ENCODE measurements at regions not wholly inside any gene's neighbourhood (a gene's known extent, or its start where the extent isn't known, plus 50 kb on each side); places are given as distances from the start of the nearest gene placed in this dataset.
"Not testable (repeated sequence)": the region's sequence is repeated elsewhere in the genome, so short reads cannot be mapped to it uniquely, and the experiment has no call there.

DNA sequence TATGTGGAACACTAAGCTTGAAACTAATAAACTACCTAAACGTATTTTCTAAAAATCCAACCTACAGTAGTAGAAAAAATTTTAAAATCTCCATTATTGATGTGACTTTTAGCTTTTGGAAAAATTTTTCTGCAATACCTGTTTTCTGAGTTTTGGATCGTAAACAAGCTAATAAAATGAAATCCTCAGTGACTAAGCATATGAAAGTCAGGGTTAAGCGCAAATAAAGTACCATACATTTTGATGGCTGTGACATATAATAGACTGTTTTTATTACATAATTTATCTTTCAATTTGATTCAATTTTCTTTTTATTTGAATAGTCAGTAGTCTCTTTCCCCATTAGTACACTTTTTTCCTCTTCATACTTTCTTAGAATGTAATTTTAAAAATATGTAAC lies 683.6 kb downstream of the NUP35 start:
- DNase-seq (ENCODE audit: low spot score), result no peak

DNA sequence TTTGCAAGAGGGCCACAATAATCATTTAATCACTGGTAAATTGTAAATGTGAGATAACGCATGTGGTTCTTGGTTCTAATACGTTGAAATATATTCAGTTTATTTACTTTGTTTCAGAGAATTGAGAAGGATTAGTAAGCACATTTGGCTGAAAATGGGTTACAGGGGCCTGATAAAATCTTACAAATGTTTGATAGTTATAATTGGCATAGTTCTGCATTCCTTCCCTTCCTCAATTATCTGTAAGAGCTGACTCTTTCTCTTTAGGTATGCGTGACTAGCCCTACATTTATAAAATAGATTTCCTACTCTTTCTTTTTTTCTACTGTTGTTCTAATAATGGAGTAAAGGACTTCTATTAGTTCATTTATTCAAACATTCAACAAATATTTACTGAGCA lies 685.2 kb downstream of the NUP35 start:
- DNase-seq (ENCODE audit: low spot score), result no peak

DNA sequence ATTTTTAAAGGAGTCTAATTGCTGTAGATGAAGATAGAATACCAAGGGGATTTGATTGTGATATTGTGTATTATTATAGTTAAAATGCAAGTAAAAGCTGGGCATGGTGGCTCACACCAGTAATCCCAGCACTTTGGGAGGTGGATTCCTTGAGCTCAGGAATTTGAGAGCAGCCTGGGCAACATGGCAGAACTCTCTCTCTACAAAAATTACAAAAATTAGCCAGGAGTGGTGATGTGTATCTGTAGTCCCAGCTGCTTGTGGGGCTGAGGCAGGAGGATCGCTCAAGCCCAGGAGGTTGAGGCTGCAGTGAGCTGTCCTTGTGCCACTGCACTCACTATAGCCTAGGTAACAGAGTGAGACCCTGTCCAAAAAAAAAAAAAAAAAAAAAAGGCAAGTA lies 687.0 kb downstream of the NUP35 start:
- DNase-seq (ENCODE audit: low spot score), result no peak

DNA sequence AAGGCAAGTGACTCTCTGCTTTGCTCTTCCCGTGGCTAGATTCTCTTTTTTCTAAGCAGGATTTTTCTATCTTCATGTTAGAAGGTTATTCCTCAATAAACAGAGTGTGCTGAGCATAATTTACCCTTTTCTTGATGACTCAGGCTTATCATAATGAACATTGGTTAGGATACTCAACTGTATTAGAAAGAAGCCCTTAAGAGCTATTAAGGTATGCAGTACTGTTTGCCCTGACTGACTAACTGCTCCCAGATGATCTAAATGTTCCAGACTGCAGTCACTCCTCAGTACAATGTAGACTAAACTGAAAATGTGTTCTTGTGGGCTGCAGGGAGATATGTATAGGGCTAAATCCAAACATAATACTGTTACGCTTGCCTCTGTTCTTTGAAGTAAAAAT lies 687.8 kb downstream of the NUP35 start:
- no peak for DNase-seq (ENCODE audit: low spot score)

DNA sequence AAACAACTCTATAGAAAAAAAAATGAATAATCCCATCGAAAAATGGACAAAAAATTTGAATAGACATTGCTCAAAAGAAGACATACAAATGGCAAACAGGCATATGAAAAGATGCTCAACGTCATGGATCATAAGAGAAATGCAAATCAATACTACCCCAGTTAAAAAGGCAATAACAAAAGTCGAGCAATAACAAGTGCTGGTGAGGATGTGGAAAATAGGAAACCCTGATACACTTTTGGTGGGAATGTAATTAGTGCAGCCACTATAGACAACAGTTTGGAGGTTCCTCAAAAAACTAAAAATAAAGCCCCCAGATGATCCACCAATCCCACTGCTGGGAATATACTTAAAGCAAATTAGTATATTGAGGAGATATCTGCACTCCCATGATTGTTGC lies 701.5 kb downstream of the NUP35 start:
- DNase-seq (ENCODE audit: low spot score), result no peak

DNA sequence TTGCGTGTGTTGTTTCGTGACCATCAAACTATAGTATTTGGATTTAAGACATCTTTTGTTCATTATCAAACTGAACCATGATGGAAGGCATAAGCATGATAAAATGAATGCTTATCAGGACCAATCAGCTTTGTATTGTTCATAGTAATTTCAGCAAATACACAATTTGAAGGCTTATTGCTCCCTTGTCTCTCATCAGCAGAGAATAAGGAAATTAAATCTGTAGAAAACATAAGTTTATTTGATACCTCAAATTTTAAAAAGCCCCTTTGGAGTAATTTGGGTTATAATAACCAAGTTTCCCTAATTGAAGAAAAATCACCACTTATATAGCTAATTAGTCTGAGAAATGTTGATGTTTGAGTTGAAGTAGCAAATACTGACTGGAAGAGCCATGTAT lies 705.7 kb downstream of the NUP35 start:
- DNase-seq (ENCODE audit: low spot score), result no peak

DNA sequence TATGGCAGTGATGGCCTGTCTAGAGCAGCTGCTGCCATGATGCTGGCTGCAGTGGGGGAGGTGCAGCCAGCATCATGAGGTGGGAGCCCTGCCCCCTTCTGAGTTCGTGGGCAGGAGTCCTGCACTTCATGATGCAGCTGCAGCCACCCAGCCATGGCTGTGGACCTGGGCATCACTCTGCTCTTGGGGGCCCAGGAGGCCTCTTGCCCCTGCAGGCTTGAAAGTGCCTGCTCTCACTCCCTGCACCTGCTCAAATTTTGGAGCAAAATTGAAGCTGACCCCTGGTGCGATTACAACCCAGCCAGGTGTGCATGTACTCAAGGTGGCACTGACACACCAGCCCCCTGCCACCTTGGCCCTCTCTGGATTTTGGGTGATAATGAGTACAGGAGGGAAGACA lies 712.9 kb downstream of the NUP35 start:
- DNase-seq (ENCODE audit: low spot score), result no peak

DNA sequence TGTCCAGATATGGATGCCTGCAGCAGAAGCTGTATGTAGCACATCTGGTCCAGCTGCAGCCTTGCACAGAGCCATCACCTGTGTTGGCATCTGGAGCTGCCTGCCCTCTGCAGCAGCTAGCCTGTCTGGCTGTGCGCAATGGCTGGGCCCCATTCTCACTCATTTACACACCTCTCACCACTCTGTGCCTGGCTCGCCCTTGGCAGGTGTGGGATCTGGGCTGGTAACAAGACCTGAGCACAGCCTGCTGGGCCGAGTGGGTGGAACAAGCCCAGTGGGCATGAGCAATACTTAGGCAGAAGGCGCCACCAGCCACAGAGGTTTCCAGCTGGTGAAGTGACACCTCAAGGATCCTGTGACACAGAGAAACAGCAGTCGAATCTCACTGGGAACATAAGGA lies 714.1 kb downstream of the NUP35 start:
- DNase-seq (ENCODE audit: low spot score), result no peak

DNA sequence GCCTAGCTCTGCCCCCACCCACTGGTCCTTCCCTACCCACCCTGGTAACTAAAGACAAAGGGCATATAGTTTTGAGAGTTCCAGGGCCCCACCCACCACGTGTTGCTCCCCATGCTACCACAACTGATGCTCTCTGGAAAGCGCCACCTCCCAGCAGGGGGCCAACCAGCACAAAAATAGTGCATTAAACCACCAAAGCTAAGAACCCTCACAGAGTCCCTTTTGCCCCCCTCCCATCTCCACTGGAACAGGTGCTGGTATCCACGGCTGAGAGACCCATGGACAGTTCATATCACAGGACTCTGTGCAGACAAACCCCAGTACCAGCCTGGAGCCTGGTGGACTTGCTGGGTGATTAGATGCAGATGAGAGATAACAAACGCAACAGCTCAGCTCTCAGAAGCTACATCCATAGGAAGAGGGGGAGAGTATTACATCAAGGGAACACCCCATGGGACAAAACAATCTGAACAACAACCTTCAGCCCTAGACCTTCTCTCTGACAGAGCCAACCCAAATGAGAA lies 715.9 kb downstream of the NUP35 start:
- DNase-seq (ENCODE audit: low spot score), result no peak

DNA sequence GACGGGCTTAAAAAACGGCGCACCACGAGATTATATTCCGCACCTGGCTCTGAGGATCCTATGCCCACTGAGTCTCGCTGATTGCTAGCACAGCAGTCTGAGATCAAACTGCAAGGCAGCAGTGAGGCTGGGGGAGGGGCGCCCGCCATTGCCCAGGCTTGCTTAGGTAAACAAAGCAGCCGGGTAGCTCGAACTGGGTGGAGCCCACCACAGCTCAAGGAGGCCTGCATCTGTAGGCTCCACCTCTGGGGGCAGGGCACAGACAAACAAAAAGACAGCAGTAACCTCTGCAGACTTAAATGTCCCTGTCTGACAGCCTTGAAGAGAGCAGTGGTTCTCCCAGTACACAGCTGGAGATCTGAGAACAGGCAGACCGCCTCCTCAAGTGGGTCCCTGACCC lies 725.6 kb downstream of the NUP35 start:
- not testable (repeated sequence) for DNase-seq (ENCODE audit: low spot score)

DNA sequence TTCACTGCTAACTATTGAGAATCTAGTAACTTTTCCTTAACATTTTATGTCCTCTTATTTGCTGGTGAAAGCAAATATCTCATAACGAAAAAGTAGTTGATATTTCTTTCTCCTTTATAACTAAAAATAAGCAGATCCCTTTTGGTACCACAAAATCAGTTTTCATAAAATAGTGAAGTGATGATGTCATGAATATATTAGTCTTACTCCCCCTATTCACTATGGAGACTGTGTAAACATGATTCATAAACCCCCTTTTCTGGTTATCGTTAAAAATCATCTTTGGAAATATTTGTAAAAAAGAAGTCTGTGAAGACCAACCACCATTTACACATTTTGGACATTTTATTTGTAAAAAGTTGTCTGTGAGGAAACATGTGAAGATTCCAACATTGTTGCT lies 734.9 kb downstream of the NUP35 start:
- DNase-seq (ENCODE audit: low spot score), result no peak

DNA sequence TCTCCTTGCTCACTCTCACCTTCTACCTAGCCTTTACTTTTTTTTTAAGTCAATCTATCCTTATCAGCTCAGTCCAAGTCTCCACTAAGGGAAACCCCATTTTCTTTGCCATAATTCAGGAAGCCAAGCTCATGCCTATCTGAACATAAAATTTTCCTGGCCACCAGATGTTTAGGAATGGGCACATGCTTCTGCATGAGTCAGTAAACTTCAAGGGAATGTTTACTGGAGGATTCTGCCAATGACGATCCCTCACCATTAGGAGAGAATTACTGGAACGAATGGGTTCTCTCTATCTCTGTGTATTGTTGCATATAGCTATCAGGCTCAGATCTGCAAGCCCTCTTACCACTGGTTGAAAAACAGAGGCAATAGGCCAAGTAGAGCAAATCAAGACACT lies 731.7 kb upstream of the ZNF804A start:
- no peak for DNase-seq (ENCODE audit: low spot score)

DNA sequence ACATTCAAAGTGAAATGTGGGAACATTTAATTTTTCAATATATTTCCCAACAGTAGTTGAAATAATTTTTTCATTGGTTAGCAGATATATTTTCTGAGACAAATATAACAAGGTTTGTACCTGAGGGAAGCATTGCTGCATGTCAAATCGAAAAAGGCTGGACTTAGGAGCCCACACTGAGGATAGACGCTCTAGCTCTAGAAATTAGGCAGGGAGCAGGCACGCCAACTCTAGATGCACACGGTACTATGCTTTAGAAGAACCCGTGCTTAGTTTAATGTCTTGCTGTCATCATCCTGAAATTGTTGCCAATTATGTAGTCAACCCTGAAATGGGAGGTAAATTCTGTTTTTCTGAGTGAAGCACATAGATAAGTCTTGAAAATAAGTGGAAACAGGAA lies 731.1 kb upstream of the ZNF804A start:
- DNase-seq (ENCODE audit: low spot score), result no peak

DNA sequence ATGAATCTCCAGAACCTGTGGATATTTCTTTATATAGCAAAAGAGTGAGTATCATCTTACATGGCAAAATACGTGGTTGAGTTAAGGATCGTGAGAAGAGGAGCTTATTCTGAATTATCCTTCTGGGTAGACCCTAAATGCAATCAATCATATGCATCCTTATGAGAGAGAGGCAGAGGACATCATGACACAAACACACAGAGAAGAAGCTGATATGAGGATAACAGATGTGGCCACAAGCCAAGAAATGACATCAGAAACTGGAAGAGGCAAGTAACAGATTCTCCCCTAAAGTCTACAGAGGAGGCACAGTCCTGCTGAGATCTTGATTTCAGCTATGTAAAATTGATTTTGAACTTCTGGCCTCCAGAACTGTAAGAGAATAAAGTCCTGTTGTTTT lies 730.2 kb upstream of the ZNF804A start:
- DNase-seq (ENCODE audit: low spot score), result no peak

DNA sequence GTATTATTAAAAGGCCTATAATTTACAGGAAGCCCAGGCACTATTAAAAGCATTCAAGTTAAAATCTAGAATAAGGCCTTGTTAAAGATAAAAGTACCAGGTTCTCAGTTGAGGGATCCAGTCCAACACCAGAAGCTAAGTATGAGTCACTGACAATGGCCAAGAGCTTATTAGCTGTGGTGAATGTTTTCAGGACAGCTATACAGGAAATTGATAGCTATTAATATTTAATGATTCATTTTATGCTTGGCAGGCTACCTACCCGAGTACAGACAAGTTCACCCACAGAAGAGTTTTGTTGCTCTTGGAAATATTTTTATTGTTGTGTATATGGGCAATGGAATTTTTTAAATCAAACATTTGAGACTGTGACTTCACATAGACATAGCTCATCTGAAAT lies 729.6 kb upstream of the ZNF804A start:
- no peak for DNase-seq (ENCODE audit: low spot score)

DNA sequence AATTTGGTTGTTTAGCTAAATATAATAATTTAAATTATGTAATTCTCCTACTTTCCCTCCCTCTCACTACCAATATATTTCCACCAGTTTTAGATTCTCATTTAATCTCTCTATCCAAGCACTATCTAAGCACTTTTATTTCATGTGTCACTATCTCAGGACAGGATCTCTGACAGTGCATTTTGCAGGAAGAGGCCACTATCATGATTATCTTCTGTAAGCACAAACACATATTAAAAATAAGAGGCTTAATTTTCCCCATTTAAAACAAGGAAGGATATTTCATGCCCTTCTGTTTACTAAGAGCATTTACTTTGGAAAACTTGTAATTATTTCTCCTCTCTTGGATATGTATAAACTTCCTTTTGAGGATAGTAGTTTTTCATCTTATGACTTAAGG lies 726.2 kb upstream of the ZNF804A start:
- no peak for DNase-seq (ENCODE audit: low spot score)

DNA sequence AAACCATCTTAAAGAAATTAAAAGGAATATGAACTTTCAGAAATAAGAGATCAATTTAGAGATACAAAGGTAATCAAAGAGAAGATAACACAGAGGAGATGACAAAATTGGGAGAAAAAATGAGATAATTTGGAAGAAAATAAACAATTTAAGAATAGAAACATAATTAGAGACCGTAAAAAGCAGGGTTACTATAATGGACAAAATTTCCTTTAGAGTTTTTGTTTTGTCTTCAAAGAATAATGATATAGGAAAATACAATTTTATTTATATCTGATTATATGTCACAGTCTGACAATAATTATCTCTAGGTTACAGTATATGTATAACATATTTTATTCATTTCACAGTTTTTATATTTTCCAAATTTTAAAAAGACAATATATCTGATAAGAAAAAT lies 716.4 kb upstream of the ZNF804A start:
- DNase-seq (ENCODE audit: low spot score), result no peak

DNA sequence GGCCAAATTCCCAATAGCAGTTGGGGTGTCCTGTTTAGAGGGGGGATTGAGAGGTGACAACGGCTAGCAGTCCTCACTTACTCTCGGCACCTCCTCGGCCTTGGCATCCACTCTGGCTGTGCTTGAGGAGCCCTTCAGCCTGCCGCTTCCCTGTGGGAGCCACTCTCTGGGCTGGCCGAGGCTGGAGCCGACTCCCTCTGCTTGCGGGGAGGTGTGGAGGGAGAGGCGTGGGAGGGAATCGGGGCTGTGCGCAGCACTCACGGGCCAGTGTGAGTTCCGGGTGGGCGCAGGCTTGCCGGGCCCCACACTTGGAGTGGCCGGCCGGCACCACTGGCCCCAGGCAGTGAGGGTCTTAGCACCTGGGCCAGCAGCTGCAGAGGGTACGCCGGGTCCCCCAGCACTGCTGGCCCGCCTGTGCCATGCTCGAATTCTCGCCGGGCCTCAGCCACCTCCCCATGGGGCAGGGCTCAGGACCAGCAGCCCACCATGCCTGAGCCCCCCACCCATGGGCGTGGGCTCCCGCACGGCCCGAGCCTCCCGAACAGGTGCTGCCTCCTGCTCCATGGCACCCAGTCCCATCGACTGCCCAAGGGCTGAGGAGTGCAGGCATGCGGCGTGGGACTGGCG lies 705.9 kb upstream of the ZNF804A start:
- no peak for DNase-seq (ENCODE audit: low spot score)

DNA sequence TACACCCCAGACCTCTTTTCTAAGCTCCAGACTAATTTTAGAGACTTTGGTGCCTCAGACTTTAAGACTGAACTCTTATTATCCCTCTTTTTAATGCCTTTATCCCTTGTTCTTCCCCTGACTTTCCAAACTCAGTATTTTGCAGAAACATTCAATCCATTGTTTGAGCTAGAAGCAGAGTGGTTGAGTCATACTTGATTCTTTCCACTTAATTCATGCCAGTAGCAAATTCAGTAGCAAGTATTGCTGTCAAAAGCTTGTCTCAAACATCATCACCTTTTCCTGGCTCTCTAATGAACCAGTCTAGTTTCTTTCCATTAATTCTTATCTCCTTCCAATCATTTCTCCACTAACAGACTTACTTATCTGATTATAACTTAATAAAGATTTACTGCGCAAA lies 699.7 kb upstream of the ZNF804A start:
- no peak for DNase-seq (ENCODE audit: low spot score)

DNA sequence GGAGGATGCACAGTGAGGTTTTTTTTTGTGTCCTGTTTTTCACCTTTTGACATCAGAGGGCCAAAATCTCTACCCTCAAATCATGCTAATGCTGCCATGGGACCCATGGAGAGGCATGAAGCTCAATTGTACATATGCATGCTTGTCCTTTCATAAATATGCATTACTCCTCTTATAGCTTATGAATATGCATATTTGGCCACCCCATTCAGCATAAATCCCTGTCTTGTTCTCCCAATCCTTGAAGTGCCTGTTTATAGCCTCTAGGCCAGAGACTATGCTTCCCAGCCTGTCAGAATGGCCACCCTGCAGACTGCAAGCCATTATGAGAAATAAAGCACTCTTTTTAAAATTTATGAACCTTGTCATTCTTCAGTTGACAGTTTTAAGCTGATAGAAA lies 696.4 kb upstream of the ZNF804A start:
- DNase-seq (ENCODE audit: low spot score), result no peak

DNA sequence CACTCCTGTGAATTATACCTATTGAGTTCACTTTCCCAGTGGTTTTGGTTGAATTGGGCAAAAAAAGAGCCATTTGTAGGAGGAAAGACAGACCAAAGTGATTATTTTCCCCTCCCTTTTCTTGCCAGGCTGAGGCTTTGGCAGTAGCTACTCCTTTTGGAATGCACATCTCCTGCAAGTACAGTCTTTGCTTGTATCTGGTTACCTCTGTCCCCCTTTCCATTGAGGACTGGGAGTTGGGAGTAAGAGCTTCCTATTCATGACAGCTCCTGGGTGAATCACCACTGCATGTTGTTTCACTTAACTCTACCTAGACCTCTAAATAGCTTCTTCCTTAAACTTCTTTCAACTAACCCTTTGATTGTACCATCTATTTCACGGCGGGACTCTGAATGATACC lies 695.3 kb upstream of the ZNF804A start:
- no peak for DNase-seq (ENCODE audit: low spot score)

DNA sequence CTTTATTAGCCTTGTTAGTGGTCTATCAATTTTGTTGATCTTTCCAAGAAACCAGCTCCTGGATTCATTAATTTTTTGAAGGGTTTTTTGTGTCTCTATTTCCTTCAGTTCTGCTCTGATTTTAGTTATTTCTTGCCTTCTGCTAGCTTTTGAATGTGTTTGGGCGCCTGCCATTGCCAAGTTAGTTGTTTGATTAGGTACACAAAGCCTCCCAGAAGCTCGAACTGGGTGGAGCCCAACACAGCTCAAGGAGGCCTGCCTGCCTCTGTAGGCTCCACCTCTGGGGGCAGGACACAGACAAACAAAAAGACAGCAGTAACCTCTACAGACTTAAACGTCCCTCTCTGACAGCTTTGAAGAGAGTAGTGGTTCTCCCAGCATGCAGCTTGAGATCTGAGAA lies 682.3 kb upstream of the ZNF804A start:
- not testable (repeated sequence) for DNase-seq (ENCODE audit: low spot score)

DNA sequence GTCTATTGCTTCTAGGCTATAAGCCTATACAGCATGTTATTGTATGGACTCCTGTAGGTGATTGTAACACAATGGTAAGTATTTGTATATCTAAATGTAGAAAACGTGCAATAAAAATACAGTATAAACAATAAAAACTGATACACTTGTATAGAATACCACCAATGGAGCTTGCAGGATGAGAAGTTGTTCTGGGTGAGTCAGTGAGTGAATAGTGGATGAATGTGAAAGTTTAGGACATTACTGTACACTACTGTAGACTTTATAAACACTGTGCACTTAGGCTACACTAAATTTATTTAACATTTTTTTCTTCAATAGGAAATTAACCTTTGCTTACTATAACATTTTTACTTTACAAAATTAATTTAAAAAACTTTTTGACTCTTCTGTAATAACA lies 679.2 kb upstream of the ZNF804A start:
- DNase-seq (ENCODE audit: low spot score), result peak; percentile 12

DNA sequence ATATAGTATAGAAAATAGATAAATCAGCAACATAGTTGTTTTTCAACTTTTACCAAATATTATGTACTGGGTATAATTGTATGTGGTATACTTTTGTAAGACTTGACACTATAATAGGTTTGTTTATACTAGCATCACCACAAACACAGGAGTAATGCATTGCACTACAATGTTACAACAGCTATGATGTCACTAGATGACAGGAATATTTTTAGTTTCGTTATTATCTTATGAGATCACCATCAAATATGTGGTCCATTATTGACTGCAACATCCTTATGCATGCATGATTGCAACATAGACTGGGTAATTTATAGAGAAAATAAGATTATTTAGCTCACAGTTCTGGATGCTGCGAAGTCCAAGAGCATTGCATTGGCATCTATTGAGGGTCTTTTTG lies 678.4 kb upstream of the ZNF804A start:
- DNase-seq (ENCODE audit: low spot score), result no peak

DNA sequence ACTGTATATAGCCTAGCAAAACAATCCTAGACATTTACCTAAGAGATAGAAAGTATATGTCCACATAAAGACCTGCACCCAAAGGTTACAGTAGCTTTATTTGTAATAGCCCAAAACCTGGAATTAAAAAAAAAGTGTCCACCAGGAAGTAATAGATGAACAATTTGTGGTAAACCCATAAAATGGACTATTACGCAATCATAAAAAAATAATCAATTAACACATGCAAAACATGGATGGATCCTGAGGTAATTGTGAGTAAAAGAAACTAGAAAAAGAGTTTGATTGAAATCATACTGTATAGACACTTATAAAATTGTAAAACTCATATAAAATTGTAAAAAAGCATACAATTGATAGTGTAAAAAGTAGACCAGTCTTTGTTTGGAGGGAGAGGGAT lies 673.0 kb upstream of the ZNF804A start:
- DNase-seq (ENCODE audit: low spot score), result no peak

All from RKO (cell line).